Bronchial epithelial cell (primary cell): ENCODE measurements at regions not wholly inside any gene's neighbourhood (a gene's known extent, or its start where the extent isn't known, plus 50 kb on each side); places are given as distances from the start of the nearest gene placed in this dataset.
"Not testable (repeated sequence)": the region's sequence is repeated elsewhere in the genome, so short reads cannot be mapped to it uniquely, and the experiment has no call there.

Source experiments
- DNase-seq: peaks from one replicate; pipeline ENCODE4 v3.0.0-alpha.2; 2010; ENCODE audit warnings: low read depth
- FAIRE-seq: peaks from 2 replicates; lab custom pipeline; 2011; peaks lifted over from hg19 to GRCh38; lab: Jason Lieb, UNC
- H3K27me3 ChIP-seq: 2 replicates; pipeline ENCODE4 v1.5.1; 2011; ENCODE audit warnings: low read length; ENCODE audit not compliant: control insufficient read depth, insufficient read depth
- H3K36me3 ChIP-seq: 2 replicates; pipeline ENCODE4 v1.5.1; 2011; ENCODE audit warnings: low read length; ENCODE audit not compliant: control insufficient read depth, insufficient read depth
- H3K4me3 ChIP-seq: 2 replicates; pipeline ENCODE4 v1.5.1; 2011; ENCODE audit warnings: mild to moderate bottlenecking, low read depth, low read length, control low read depth
- CTCF ChIP-seq: IDR thresholded peaks from 2 replicates; pipeline ENCODE4 v1.5.1; 2011; ENCODE audit warnings: mild to moderate bottlenecking, moderate library complexity, low read length, control low read depth, inconsistent platforms; ENCODE audit not compliant: insufficient read depth, severe bottlenecking

GRCh38 chr5:60485361-60485760, 214.6 kb downstream of the DEPDC1B start:
- H3K36me3 ChIP-seq = no peaks in the 10 kb centered on the region
- H3K27me3 ChIP-seq = no peaks in the 10 kb centered on the region
- no peak for TF ChIP-seq CTCF
- FAIRE-seq (no peak), DNase-seq (no peak)
- H3K4me3 ChIP-seq = no peak overlapping the region

- no peak for FAIRE-seq
- Histone ChIP-seq H3K27me3 (no peaks in the 10 kb centered on the region), H3K36me3 (no peaks in the 10 kb centered on the region), H3K4me3 (no peak overlapping the region)
- TF ChIP-seq CTCF = no peak
- DNase-seq = peak; percentile 83
These were observed 216.9 kb downstream of the DEPDC1B start for GRCh38 chr5:60483050-60483449.

GRCh38 chr5:60482301-60482700, 217.7 kb downstream of the DEPDC1B start:
- no peak for TF ChIP-seq CTCF
- FAIRE-seq = no peak
- H3K4me3 ChIP-seq = no peak overlapping the region

GRCh38 chr5:60479542-60479941, 220.4 kb downstream of the DEPDC1B start:
- H3K36me3 ChIP-seq = no peaks in the 10 kb centered on the region
- no peak for TF ChIP-seq CTCF
- no peak for DNase-seq
- no peaks in the 10 kb centered on the region for H3K27me3 ChIP-seq
- no peak for FAIRE-seq
- H3K4me3 ChIP-seq = no peak overlapping the region

More at GRCh38 chr5:60482301-60482700, 217.7 kb downstream of the DEPDC1B start:
- H3K27me3 ChIP-seq = no peaks in the 10 kb centered on the region
- H3K36me3 ChIP-seq = no peaks in the 10 kb centered on the region
- DNase-seq = peak; percentile 25

GRCh38 chr5:60477849-60478248, 222.1 kb downstream of the DEPDC1B start:
- H3K4me3 ChIP-seq = no peak overlapping the region
- no peak for TF ChIP-seq CTCF
- no peaks in the 10 kb centered on the region for H3K36me3 ChIP-seq
- DNase-seq (no peak), FAIRE-seq (no peak)
- H3K27me3 ChIP-seq = no peaks in the 10 kb centered on the region

- no peak for FAIRE-seq
- no peak overlapping the region for H3K4me3 ChIP-seq
- TF ChIP-seq CTCF = no peak
- no peaks in the 10 kb centered on the region for H3K36me3 ChIP-seq
- DNase-seq = no peak
- no peaks in the 10 kb centered on the region for H3K27me3 ChIP-seq
These were observed 226.3 kb downstream of the DEPDC1B start for GRCh38 chr5:60473654-60474053.

GRCh38 chr5:60473027-60473426, 226.9 kb downstream of the DEPDC1B start:
- not testable (repeated sequence) for DNase-seq, FAIRE-seq, H3K36me3 ChIP-seq, H3K4me3 ChIP-seq, H3K27me3 ChIP-seq
